Stimulated activated naive CD8-positive, alpha-beta T cell treated with anti-CD3 and anti-CD28 coated beads, Interleukin-15, Interleukin-2, amounts not matched to agents 100 U/mL and 50 U/mL, for 24 hours (primary cell): ENCODE measurements at regions not wholly inside any gene's neighbourhood (a gene's known extent, or its start where the extent isn't known, plus 50 kb on each side); places are given as distances from the start of the nearest gene placed in this dataset.

Experiments used
- ATAC-seq: fragments of 150-1000 bp; cut with Tn5 transposase; one replicate; pipeline ENCODE4 v1.10.0; 2021
- DNase-seq: peaks from one replicate; pipeline ENCODE4 v3.0.0; 2021

GRCh38 chr6:4291453-4292403, 156.4 kb upstream of the ECI2 start:
- ATAC-seq (no peak), DNase-seq (no peak)

GRCh38 chr6:4289770-4290320, 154.5 kb upstream of the ECI2 start:
- DNase-seq = no peak

GRCh38 chr6:4287811-4288244, 152.5 kb upstream of the ECI2 start:
- DNase-seq (no peak), ATAC-seq (no peak)

More at GRCh38 chr6:4289770-4290320, 154.5 kb upstream of the ECI2 start:
- no peak for ATAC-seq

GRCh38 chr6:4287372-4287771, 152.0 kb upstream of the ECI2 start:
- ATAC-seq (no peak), DNase-seq (no peak)

GRCh38 chr6:4282926-4283325, 147.6 kb upstream of the ECI2 start:
- DNase-seq (no peak), ATAC-seq (no peak)

- DNase-seq (peak; percentile 44), ATAC-seq (peak; percentile 58)
Measured at GRCh38 chr6:4281341-4282293, 146.2 kb upstream of the ECI2 start.

- DNase-seq = no peak
- no peak for ATAC-seq
Measured at GRCh38 chr6:4280707-4281106, 145.3 kb upstream of the ECI2 start.

- ATAC-seq (no peak), DNase-seq (no peak)
Measured at GRCh38 chr6:4280031-4280430, 144.7 kb upstream of the ECI2 start.

GRCh38 chr6:4274382-4275082, 139.2 kb upstream of the ECI2 start:
- ATAC-seq = no peak

GRCh38 chr6:4272996-4273395, 137.6 kb upstream of the ECI2 start:
- ATAC-seq = no peak
- DNase-seq = no peak

More at GRCh38 chr6:4274382-4275082, 139.2 kb upstream of the ECI2 start:
- DNase-seq = no peak

- DNase-seq (no peak), ATAC-seq (no peak)
Measured at GRCh38 chr6:4271761-4272470, 136.5 kb upstream of the ECI2 start.

GRCh38 chr6:4270776-4271175, 135.4 kb upstream of the ECI2 start:
- DNase-seq = no peak
- ATAC-seq = no peak

GRCh38 chr6:4270001-4270400, 134.6 kb upstream of the ECI2 start:
- DNase-seq (no peak), ATAC-seq (no peak)

- DNase-seq = no peak
- no peak for ATAC-seq
Measured at GRCh38 chr6:4268171-4268570, 132.8 kb upstream of the ECI2 start.

GRCh38 chr6:4265740-4266139, 130.4 kb upstream of the ECI2 start:
- DNase-seq (no peak), ATAC-seq (no peak)

- ATAC-seq (no peak), DNase-seq (no peak)
Measured at GRCh38 chr6:4264601-4265000, 129.2 kb upstream of the ECI2 start.

- DNase-seq = no peak
- no peak for ATAC-seq
Measured at GRCh38 chr6:4264081-4264480, 128.7 kb upstream of the ECI2 start.

GRCh38 chr6:4262526-4262925, 127.2 kb upstream of the ECI2 start:
- DNase-seq (no peak), ATAC-seq (no peak)

GRCh38 chr6:4259391-4259790, 124.0 kb upstream of the ECI2 start:
- DNase-seq = no peak

GRCh38 chr6:4258733-4259132, 123.4 kb upstream of the ECI2 start:
- ATAC-seq (no peak), DNase-seq (no peak)

More at GRCh38 chr6:4259391-4259790, 124.0 kb upstream of the ECI2 start:
- no peak for ATAC-seq

- ATAC-seq = no peak
- no peak for DNase-seq
Measured at GRCh38 chr6:4256969-4257368, 121.6 kb upstream of the ECI2 start.
